ENCODE measurements at regions not wholly inside any gene's neighbourhood (a gene's known extent, or its start where the extent isn't known, plus 50 kb on each side); places are given as distances from the start of the nearest gene placed in this dataset.

GRCh38 chr10:8301831-8302230 lies 247.3 kb downstream of the GATA3 start:
- intact Hi-C loops (cut with micrococcal nuclease) (no loop called here), dilution Hi-C loops (cut with MboI; ENCODE audit: extremely low pct_ligation_motif_present, low sequenced_read_pairs) (no loop called here)
- Histone ChIP-seq H3K9ac (replicated peaks; ENCODE audit: extremely low read depth, insufficient read depth, low read length) (no peak overlapping the region), H3K4me1 (ENCODE audit: control insufficient read depth, extremely low read depth, insufficient read depth, low read length) (no peaks in the 10 kb centered on the region), H3K4me2 (ENCODE audit: insufficient read depth, low read length) (no peak overlapping the region), H3K9me3 (replicated peaks; ENCODE audit: control insufficient read depth, insufficient read depth, low read length) (no peaks in the 10 kb centered on the region), H3K79me2 (ENCODE audit: control insufficient read depth, insufficient read depth, low read length) (no peaks in the 10 kb centered on the region), H3K27me3 (ENCODE audit: control insufficient read depth in 2 of 2, insufficient read depth in 2 of 2, low read length in 2 of 2) (no peaks in the 10 kb centered on the region), H3K27ac (ENCODE audit: insufficient read depth, low read depth, low read length) (no peak overlapping the region), H4K20me1 (replicated peaks; ENCODE audit: control insufficient read depth, extremely low read depth, insufficient read depth, low read length) (no peaks in the 10 kb centered on the region), H3K9me1 (replicated peaks; ENCODE audit: control insufficient read depth, extremely low read depth, insufficient read depth, low read length) (no peaks in the 10 kb centered on the region), H3K4me3 (replicated peaks in 1 of 3; ENCODE audit: insufficient read depth in 1 of 3, low read depth in 1 of 3, low read length in 3 of 3) (no peak overlapping the region), H3K36me3 (ENCODE audit: control insufficient read depth in 2 of 2, extremely low read depth in 1 of 2, insufficient read depth in 2 of 2, low read length in 2 of 2) (no peaks in the 10 kb centered on the region), H2AFZ (ENCODE audit: low read depth, low read length) (no peak overlapping the region)
- ChIA-PET CTCF (no interaction called here), POLR2A (no interaction called here)
- FAIRE-seq = no peak
- no peak for DNase-seq (ENCODE audit: low read depth, low spot score)
- TF ChIP-seq CTCF (IDR thresholded peaks at IDR 0.05; ENCODE audit: extremely low read depth in 1 of 2, insufficient read depth in 1 of 2, low read depth in 1 of 2, low read length in 2 of 2) (no peak), POLR2A (IDR thresholded peaks at IDR 0.05; ENCODE audit: low read depth, low read length) (no peak), POLR2AphosphoS5 (IDR thresholded peaks at IDR 0.05; ENCODE audit: insufficient read depth, low read depth, low read length) (no peak), GATA2 (IDR thresholded peaks at IDR 0.05; ENCODE audit: insufficient read depth, insufficient read length, low read depth, low read length) (no peak), EZH2 (IDR thresholded peaks at IDR 0.05; ENCODE audit: borderline replicate concordance, low read depth, low read length, severe bottlenecking) (no peak), MAX (IDR thresholded peaks at IDR 0.05; ENCODE audit: insufficient read depth, insufficient read length) (no peak)
- BruUV-seq (replicated peaks) = no TSS peak

GRCh38 chr10:8302565-8302964 lies 248.1 kb downstream of the GATA3 start:
- FAIRE-seq (no peak), DNase-seq (ENCODE audit: low read depth, low spot score) (no peak)
- Histone ChIP-seq H3K36me3 (ENCODE audit: control insufficient read depth in 2 of 2, extremely low read depth in 1 of 2, insufficient read depth in 2 of 2, low read length in 2 of 2) (no peaks in the 10 kb centered on the region), H3K4me2 (ENCODE audit: insufficient read depth, low read length) (no peak overlapping the region), H4K20me1 (replicated peaks; ENCODE audit: control insufficient read depth, extremely low read depth, insufficient read depth, low read length) (no peaks in the 10 kb centered on the region), H3K79me2 (ENCODE audit: control insufficient read depth, insufficient read depth, low read length) (no peaks in the 10 kb centered on the region), H3K4me3 (replicated peaks in 1 of 3; ENCODE audit: insufficient read depth in 1 of 3, low read depth in 1 of 3, low read length in 3 of 3) (no peak overlapping the region), H2AFZ (ENCODE audit: low read depth, low read length) (no peak overlapping the region), H3K27ac (ENCODE audit: insufficient read depth, low read depth, low read length) (no peak overlapping the region), H3K27me3 (ENCODE audit: control insufficient read depth in 2 of 2, insufficient read depth in 2 of 2, low read length in 2 of 2) (no peaks in the 10 kb centered on the region), H3K9ac (replicated peaks; ENCODE audit: extremely low read depth, insufficient read depth, low read length) (no peak overlapping the region), H3K9me1 (replicated peaks; ENCODE audit: control insufficient read depth, extremely low read depth, insufficient read depth, low read length) (no peaks in the 10 kb centered on the region), H3K4me1 (ENCODE audit: control insufficient read depth, extremely low read depth, insufficient read depth, low read length) (no peaks in the 10 kb centered on the region), H3K9me3 (replicated peaks; ENCODE audit: control insufficient read depth, insufficient read depth, low read length) (no peaks in the 10 kb centered on the region)
- CTCF ChIA-PET = interaction anchor here (0.7 kb wide), 1 partner anchor 430 kb away, joined by 3 read pairs; no protein-coding TSS in a partner anchor
- intact Hi-C loops (cut with micrococcal nuclease) (no loop called here), dilution Hi-C loops (cut with MboI; ENCODE audit: extremely low pct_ligation_motif_present, low sequenced_read_pairs) (no loop called here)
- no TSS peak for BruUV-seq (replicated peaks)
- TF ChIP-seq EZH2 (IDR thresholded peaks at IDR 0.05; ENCODE audit: borderline replicate concordance, low read depth, low read length, severe bottlenecking) (no peak), POLR2A (IDR thresholded peaks at IDR 0.05; ENCODE audit: low read depth, low read length) (no peak), CTCF (IDR thresholded peaks at IDR 0.05; ENCODE audit: extremely low read depth in 1 of 2, insufficient read depth in 1 of 2, low read depth in 1 of 2, low read length in 2 of 2) (no peak), MAX (IDR thresholded peaks at IDR 0.05; ENCODE audit: insufficient read depth, insufficient read length) (no peak), POLR2AphosphoS5 (IDR thresholded peaks at IDR 0.05; ENCODE audit: insufficient read depth, low read depth, low read length) (no peak), JUN (IDR thresholded peaks at IDR 0.05; ENCODE audit: borderline replicate concordance, insufficient read depth, insufficient read length, low read depth) (no peak), GATA2 (IDR thresholded peaks at IDR 0.05; ENCODE audit: insufficient read depth, insufficient read length, low read depth, low read length) (no peak), MYC (IDR thresholded peaks at IDR 0.05; ENCODE audit: low read depth, low read length) (no peak), FOS (IDR thresholded peaks at IDR 0.05; ENCODE audit: borderline replicate concordance, insufficient read depth, low read length) (no peak)
- POLR2A ChIA-PET = no interaction called here

Data from endothelial cell of umbilical vein (primary cell).